Effector memory CD4-positive, alpha-beta T cell (primary cell): ENCODE measurements at regions not wholly inside any gene's neighbourhood (a gene's known extent, or its start where the extent isn't known, plus 50 kb on each side); places are given as distances from the start of the nearest gene placed in this dataset.

Experiments used
- DNase-seq, 3 donors: peaks; one replicate each; pipeline ENCODE4 v3.0.0-alpha.2; 2020
- H3K27ac ChIP-seq: 2 replicates; pipeline ENCODE4 v1.7.0; 2013; ENCODE audit warnings: mild to moderate bottlenecking, low read length, moderate library complexity; ENCODE audit not compliant: insufficient read depth, poor library complexity, severe bottlenecking
- H3K27me3 ChIP-seq: replicated peaks from 2 replicates; pipeline ENCODE4 v1.7.0; 2013; ENCODE audit warnings: mild to moderate bottlenecking, low read length; ENCODE audit not compliant: insufficient read depth, control insufficient read depth, poor library complexity, severe bottlenecking
- H3K36me3 ChIP-seq: 2 replicates; pipeline ENCODE4 v1.7.0; 2013; ENCODE audit warnings: mild to moderate bottlenecking, low read length, moderate library complexity; ENCODE audit not compliant: control insufficient read depth, insufficient read depth
- H3K4me1 ChIP-seq: 2 replicates; pipeline ENCODE4 v1.7.0; 2013; ENCODE audit warnings: low read length, mild to moderate bottlenecking; ENCODE audit not compliant: control insufficient read depth, insufficient read depth, poor library complexity, severe bottlenecking
- H3K4me3 ChIP-seq: 2 replicates; pipeline ENCODE4 v1.7.0; 2013; ENCODE audit warnings: low read length, low read depth, mild to moderate bottlenecking; ENCODE audit not compliant: insufficient read depth, poor library complexity, severe bottlenecking
- H3K9me3 ChIP-seq: 2 replicates; pipeline ENCODE4 v1.7.0; 2013; ENCODE audit warnings: mild to moderate bottlenecking, low read length, moderate library complexity; ENCODE audit not compliant: control insufficient read depth

- H3K4me1 ChIP-seq, result peaks cover 10% of the 10 kb centered on the region
- no peaks in the 10 kb centered on the region for H3K9me3 ChIP-seq
- DNase-seq, result no peak
- H3K27me3 ChIP-seq, result no peaks in the 10 kb centered on the region
- H3K4me3 ChIP-seq, result no peak overlapping the region
- no peak overlapping the region for H3K27ac ChIP-seq
- H3K36me3 ChIP-seq, result no peaks in the 10 kb centered on the region
Observed at GRCh38 chr14:65866886-65867285, 454.4 kb downstream of the FUT8 start.

- H3K36me3 ChIP-seq, result no peaks in the 10 kb centered on the region
- H3K27me3 ChIP-seq, result no peaks in the 10 kb centered on the region
- H3K27ac ChIP-seq, result no peak overlapping the region
- H3K4me1 ChIP-seq, result peaks cover 10% of the 10 kb centered on the region
- DNase-seq, result no peak
- H3K4me3 ChIP-seq, result no peak overlapping the region
- H3K9me3 ChIP-seq, result no peaks in the 10 kb centered on the region
Observed at GRCh38 chr14:65867333-65867732, 454.8 kb downstream of the FUT8 start.

- Histone ChIP-seq H3K4me3 (no peak overlapping the region), H3K9me3 (no peaks in the 10 kb centered on the region), H3K27ac (no peak overlapping the region), H3K4me1 (peaks cover 5% of the 10 kb centered on the region), H3K27me3 (no peaks in the 10 kb centered on the region), H3K36me3 (no peaks in the 10 kb centered on the region)
- no peak for DNase-seq
Observed at GRCh38 chr14:65872536-65872935, 460.0 kb downstream of the FUT8 start.

DNA sequence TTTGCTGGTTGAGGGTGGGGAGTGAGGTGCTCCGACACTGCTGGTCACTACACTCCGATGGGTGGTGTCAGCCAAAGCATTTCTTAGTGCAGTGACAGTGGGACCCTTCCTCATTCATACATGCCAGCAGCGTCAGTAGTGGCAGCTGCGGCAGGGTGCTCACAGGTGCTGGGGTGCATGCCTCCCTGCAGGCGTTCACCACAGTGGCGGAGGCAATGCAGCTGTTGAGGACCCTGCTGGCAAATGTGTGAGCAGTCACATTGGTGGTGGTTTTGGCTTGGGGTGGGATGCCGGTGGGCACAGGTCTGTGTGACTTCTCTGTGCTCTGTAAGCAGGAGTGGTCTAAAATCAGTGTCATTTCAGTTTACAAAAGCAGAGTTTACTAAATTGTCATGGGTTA is 464.6 kb downstream of the FUT8 start:
- Histone ChIP-seq H3K4me3 (no peak overlapping the region), H3K36me3 (no peaks in the 10 kb centered on the region), H3K9me3 (no peaks in the 10 kb centered on the region), H3K27me3 (no peaks in the 10 kb centered on the region), H3K4me1 (peaks cover 5% of the 10 kb centered on the region), H3K27ac (no peak overlapping the region)
- DNase-seq, result no peak

- Histone ChIP-seq H3K9me3 (no peaks in the 10 kb centered on the region), H3K36me3 (no peaks in the 10 kb centered on the region), H3K4me1 (peaks cover 5% of the 10 kb centered on the region), H3K27me3 (no peaks in the 10 kb centered on the region), H3K27ac (no peak overlapping the region), H3K4me3 (no peak overlapping the region)
- DNase-seq, result no peak
Observed at GRCh38 chr14:65877624-65878023, 465.1 kb downstream of the FUT8 start.

- no peak for DNase-seq
- H3K9me3 ChIP-seq, result no peaks in the 10 kb centered on the region
- H3K27ac ChIP-seq, result no peak overlapping the region
- H3K36me3 ChIP-seq, result no peaks in the 10 kb centered on the region
- no peaks in the 10 kb centered on the region for H3K27me3 ChIP-seq
- no peak overlapping the region for H3K4me3 ChIP-seq
- H3K4me1 ChIP-seq, result peaks cover 5% of the 10 kb centered on the region
Observed at GRCh38 chr14:65878586-65878985, 466.1 kb downstream of the FUT8 start.

DNA sequence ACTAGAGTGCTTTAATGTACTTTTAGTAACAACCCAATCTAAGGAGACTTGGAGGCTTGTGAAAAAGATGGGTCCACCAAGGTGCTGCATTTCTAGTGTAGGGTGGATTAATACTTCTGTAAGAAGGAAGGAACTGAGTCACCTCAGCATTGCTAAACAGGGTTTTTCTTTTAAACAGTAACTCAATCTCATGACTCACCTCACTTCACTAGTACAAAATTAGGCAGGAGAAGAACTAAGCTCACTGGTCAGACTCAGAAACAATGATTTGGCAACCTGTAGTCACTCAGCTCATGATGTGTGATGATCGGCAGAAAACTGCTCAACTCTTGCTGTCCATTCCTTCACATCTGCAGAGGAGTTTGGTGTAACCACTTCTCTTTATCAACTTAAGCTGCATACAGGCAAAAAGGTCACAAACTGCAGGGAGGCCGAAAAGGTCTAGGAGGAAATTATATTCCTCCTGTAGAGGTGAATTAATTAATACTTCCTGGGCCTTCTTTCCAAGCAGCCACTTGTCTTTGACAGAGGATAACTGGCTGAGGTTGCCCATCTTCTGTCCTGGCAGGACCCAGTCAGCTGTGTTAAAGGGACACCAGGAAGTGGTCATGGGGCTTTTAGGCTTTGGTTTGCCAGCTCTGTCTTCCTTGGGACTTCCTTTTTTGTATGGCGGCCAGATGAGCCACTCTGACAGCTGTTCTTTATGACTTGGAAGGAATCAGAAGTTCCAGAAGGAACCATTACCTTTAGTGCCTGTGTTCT is 466.9 kb downstream of the FUT8 start:
- H3K9me3 ChIP-seq, result no peaks in the 10 kb centered on the region
- no peak overlapping the region for H3K4me3 ChIP-seq
- DNase-seq, result no peak
- H3K27me3 ChIP-seq, result no peaks in the 10 kb centered on the region
- H3K36me3 ChIP-seq, result no peaks in the 10 kb centered on the region
- peaks cover 5% of the 10 kb centered on the region for H3K4me1 ChIP-seq
- no peak overlapping the region for H3K27ac ChIP-seq

DNA sequence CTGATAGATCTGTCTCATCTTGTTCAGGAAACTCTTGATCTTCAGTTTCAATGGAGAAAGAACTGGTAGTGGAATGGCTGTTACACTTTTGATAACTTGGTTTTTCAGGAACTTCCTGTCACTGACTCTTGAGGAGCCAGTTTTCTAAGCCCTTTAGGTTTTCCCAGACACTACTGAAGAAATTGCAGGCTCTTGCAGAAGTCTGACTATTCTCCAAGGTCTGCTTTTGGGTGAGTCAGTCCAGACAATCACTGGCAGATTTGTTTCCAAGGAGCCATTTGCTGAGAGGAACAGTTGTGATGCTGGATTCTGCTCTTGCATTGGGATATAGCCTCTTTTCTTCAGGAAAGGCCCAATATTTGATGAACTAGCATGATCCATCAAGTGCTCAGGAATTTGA is 468.0 kb downstream of the FUT8 start:
- Histone ChIP-seq H3K27me3 (no peaks in the 10 kb centered on the region), H3K9me3 (no peaks in the 10 kb centered on the region), H3K36me3 (no peaks in the 10 kb centered on the region), H3K4me3 (no peak overlapping the region), H3K4me1 (peaks cover 5% of the 10 kb centered on the region), H3K27ac (no peak overlapping the region)
- no peak for DNase-seq

DNA sequence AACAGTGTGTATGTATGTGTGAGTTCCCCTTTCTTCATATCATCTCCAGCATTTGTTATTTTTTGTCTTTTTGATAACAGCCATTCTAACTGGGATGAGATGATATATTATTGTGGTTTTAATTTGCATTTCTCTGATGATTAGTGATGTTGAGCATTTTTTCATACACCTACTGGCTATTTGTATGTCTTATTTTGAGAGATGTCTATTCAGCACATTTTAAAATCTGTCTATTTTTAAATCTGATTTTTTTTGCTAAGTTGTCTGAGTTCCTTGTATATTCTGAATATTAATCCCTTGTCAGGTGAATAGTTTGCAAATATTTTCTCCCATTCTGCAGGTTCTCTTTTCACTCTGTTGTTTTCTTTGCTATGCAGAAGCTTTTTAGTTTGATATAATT is 469.1 kb downstream of the FUT8 start:
- H3K27me3 ChIP-seq, result no peaks in the 10 kb centered on the region
- peaks cover 5% of the 10 kb centered on the region for H3K4me1 ChIP-seq
- no peaks in the 10 kb centered on the region for H3K36me3 ChIP-seq
- no peak for DNase-seq
- no peaks in the 10 kb centered on the region for H3K9me3 ChIP-seq
- no peak overlapping the region for H3K27ac ChIP-seq
- H3K4me3 ChIP-seq, result no peak overlapping the region

DNA sequence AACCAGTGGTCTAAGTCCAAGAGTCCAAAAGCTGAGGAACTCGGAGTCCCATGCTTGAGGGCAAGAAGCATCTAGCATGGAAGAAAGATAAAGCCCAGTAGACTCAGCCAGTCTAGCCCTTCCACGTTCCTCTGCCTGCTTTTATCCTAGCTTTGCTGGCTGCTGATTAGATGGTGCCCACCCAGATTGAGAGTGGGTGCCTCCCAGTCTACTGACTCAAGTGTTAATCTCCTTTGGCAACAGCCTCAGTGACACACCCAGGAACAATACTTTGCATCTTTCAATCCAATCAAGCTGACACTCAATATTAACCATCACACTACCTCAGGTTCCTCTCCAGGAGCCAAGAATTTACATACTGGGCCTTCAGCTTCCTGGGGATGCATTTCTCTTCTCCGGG is 476.1 kb downstream of the FUT8 start:
- no peak overlapping the region for H3K4me3 ChIP-seq
- H3K27ac ChIP-seq, result no peak overlapping the region
- no peak for DNase-seq
- H3K36me3 ChIP-seq, result no peaks in the 10 kb centered on the region
- H3K4me1 ChIP-seq, result no peaks in the 10 kb centered on the region
- H3K9me3 ChIP-seq, result no peaks in the 10 kb centered on the region
- H3K27me3 ChIP-seq, result no peaks in the 10 kb centered on the region
